ENCODE measurements at regions not wholly inside any gene's neighbourhood (a gene's known extent, or its start where the extent isn't known, plus 50 kb on each side); places are given as distances from the start of the nearest gene placed in this dataset.

DNA sequence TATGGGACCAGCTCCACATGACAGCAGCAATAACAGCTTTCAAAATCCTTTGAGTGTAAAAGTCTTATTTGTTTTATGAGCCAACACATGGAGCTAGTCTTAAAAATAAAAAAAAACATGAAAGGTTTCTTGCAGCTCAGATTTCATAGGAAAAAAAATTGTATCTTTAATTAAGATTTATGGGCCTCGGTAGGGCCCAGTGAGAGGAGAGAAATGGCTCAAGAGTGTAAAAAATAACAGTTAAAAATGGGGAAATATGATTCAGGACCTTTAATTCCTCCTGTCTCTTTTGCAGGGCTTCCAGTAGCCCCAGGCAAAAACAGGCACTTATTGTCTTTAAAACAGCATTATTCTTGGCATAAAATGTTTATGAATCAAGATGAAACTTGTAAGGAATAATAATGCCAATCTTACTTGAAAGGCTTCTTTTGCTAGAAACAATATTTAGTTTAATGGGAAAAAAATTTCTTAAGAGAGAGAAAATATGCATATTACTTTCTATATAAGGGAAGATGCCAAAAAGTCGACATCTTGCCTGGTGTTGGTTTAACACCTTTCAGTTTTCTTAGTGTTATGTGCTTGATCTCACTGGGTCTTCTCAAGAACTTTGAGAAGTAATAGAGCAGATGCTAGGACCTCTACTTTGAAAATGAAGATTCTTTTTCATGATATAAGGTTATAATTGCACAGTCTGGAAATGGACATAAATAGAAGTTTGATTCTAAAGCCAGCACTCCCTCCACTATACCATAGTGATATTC lies 71.3 kb upstream of the SETBP1 start:
- TF ChIP-seq POLR2AphosphoS5 (IDR thresholded peaks at IDR 0.05; ENCODE audit: borderline replicate concordance, low read depth, low read length) = no peak
- no peak for TF ChIP-seq EZH2 (IDR thresholded peaks at IDR 0.05)

Data from SK-N-MC (cell line).